GM12872 (cell line): ENCODE measurements at regions not wholly inside any gene's neighbourhood (a gene's known extent, or its start where the extent isn't known, plus 50 kb on each side); places are given as distances from the start of the nearest gene placed in this dataset.

ENCODE experiments used
- TF ChIP-seq, protein P1 (sequence below): IDR thresholded peaks from 3 replicates; pipeline ENCODE4 v1.5.1; 2011; ENCODE audit warnings: low read depth, mild to moderate bottlenecking, low read length, moderate library complexity; ENCODE audit not compliant: insufficient read depth

DNA sequence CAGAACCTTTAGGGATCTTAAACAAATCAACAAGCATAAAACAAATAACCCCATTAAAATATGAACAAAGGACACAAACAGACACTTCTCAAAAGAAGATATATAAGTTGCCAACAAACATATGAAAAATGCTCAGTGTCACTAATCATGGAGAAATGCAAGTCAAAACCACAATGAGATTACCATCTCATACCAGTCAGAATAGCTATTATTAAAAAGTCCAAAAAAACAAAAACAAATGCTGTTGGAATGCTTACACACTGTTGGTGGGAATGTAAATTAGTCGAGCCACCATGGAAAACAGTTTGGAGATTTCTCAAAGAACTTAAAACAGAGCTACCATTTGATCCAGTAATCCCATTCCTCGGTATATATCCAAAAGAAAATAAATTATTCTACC, 423.6 kb downstream of the OTOL1 start:
- TF ChIP-seq, protein P1, sequence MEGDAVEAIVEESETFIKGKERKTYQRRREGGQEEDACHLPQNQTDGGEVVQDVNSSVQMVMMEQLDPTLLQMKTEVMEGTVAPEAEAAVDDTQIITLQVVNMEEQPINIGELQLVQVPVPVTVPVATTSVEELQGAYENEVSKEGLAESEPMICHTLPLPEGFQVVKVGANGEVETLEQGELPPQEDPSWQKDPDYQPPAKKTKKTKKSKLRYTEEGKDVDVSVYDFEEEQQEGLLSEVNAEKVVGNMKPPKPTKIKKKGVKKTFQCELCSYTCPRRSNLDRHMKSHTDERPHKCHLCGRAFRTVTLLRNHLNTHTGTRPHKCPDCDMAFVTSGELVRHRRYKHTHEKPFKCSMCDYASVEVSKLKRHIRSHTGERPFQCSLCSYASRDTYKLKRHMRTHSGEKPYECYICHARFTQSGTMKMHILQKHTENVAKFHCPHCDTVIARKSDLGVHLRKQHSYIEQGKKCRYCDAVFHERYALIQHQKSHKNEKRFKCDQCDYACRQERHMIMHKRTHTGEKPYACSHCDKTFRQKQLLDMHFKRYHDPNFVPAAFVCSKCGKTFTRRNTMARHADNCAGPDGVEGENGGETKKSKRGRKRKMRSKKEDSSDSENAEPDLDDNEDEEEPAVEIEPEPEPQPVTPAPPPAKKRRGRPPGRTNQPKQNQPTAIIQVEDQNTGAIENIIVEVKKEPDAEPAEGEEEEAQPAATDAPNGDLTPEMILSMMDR = no peak

- TF ChIP-seq, protein P1 = no peak
These were observed 429.2 kb downstream of the OTOL1 start for GRCh38 chr3:161925749-161926360.

GRCh38 chr3:161927131-161927530, 430.5 kb downstream of the OTOL1 start:
- TF ChIP-seq, protein P1 = no peak

DNA sequence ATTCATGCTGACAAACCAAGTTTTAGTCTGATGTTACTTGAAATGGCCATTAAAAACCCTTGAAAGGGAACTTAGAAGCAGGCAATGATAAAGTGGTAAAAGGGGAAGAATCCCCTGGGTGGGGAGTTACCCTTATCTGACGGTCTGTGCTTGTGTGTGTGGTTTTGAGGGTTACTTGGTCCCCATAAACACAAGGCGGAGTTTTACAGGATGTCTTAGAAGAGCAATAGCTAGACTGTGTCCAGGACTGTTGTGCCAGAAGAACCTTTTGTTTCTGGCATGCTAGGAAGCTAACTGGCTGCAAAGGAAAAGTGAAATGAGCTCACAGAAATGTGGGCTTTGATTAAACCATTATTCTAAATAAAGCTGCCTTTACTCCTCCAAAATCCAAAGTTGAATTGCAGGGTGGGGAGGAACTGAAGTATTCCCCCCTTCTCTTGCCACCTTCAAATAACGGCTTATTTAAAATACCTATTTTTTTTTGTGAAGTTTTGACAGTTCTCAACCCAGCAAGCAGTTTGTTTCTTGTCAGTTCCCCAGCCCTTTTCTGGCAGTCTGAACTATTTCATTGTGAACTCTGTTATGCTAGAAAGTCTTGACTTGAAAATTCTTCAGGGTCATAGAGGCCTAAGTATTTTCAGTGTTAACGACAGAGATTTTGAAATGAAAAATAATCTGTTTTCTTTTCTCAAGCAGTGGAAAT, 443.5 kb downstream of the OTOL1 start:
- TF ChIP-seq, protein P1 = no peak

DNA sequence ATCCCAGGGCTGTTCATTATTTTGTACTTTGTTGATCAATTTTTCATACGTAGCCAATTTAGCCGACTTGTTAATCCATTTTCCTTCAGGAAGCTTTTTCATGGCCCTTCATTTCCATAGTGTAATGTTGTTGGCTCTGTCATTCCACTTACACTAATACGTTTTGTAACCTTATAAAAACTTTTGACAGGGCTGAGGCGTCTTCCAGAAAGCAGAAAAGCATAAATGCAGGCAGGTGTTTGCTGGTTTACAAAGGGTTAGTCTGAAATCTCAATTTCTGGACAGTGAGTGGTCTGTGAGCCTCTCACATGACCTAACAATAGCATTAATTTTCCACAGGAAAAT, 444.0 kb downstream of the OTOL1 start:
- TF ChIP-seq, protein P1 = no peak

DNA sequence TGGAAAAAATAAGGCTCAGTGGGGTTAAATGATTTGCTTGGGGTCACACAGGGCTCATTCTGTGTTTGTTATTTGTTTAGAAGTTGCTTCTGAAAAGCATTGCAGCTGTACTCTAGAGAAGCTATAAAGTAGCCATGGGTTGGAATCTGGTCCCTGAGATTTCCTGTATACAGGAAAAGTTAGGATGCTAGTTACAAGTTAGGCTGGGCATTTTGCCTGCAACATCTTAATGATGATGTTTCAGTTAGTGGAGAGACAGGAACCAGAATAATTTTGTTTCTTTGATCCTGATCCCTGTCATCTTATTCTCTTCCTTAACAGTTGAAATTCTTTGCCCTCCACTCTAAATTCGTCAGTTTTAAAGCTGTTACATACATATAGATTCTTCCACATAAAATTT, 445.3 kb downstream of the OTOL1 start:
- TF ChIP-seq, protein P1 = no peak

DNA sequence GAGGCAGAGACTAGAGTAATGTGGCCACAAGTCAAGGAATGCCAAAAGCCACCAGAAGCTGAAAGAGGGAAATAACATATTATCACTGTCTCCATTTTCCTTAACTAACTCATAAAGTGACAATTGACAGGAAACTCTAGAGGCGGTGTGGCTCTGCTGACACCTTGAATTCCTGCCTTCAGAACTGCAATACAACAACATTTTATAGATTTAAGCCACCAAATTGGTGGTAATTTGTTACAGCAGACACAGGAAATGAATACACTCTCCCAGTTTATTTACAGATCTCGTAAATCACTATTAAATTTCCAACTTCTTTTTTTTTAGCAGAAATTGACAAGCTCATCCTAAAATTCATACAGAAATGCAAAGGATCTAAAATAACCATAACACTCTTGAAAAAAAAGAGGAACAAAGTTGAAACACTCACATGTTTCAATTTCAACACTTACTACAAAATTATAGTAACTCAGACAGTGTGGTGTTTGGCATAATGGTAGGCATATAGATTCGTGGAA, 449.9 kb downstream of the OTOL1 start:
- TF ChIP-seq, protein P1 = no peak
